ENCODE measurements at regions not wholly inside any gene's neighbourhood (a gene's known extent, or its start where the extent isn't known, plus 50 kb on each side); places are given as distances from the start of the nearest gene placed in this dataset.

DNA sequence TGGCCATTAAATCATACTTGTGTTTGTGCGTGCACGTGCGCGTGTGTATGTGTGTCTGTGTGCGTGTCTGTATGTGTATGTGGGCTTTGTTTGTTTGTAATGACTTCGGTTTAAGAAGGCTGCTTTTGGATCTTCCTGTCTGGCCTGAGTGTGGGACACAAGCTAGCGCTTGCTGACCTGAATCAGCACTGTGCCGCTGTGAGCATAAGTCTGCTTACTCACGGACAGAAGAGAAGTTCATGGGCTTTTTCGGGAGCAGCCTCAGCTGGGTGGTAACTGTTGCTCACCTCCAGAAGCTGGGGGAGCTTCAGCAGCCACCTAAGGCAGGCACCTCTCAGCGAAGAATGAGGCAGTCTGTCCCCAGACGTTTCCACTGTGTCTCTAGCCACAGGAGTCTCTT lies 56.1 kb upstream of the TRUB1 start:
- TF ChIP-seq, protein P1, sequence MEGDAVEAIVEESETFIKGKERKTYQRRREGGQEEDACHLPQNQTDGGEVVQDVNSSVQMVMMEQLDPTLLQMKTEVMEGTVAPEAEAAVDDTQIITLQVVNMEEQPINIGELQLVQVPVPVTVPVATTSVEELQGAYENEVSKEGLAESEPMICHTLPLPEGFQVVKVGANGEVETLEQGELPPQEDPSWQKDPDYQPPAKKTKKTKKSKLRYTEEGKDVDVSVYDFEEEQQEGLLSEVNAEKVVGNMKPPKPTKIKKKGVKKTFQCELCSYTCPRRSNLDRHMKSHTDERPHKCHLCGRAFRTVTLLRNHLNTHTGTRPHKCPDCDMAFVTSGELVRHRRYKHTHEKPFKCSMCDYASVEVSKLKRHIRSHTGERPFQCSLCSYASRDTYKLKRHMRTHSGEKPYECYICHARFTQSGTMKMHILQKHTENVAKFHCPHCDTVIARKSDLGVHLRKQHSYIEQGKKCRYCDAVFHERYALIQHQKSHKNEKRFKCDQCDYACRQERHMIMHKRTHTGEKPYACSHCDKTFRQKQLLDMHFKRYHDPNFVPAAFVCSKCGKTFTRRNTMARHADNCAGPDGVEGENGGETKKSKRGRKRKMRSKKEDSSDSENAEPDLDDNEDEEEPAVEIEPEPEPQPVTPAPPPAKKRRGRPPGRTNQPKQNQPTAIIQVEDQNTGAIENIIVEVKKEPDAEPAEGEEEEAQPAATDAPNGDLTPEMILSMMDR (IDR thresholded peaks at IDR 0.05): no peak
- no peak for TF ChIP-seq ZFX (IDR thresholded peaks at IDR 0.05; ENCODE audit: borderline replicate concordance)
